Esophagus muscularis mucosa (tissue), 4 donors: ENCODE measurements at regions not wholly inside any gene's neighbourhood (a gene's known extent, or its start where the extent isn't known, plus 50 kb on each side); places are given as distances from the start of the nearest gene placed in this dataset.

Experiments used
- DNase-seq: peaks from one replicate; pipeline ENCODE4 v3.0.0-alpha.2; 2017; ENCODE audit errors: extremely low spot score
- H3K27ac ChIP-seq, 4 donors: fragments of 200-600 bp; sonication (generic); replicated peaks in 1 of 4; 1 replicate in 3 of 4; 2 replicates in 1 of 4; pipeline ENCODE4 v1.5.1; 2016 to 2019; ENCODE audit warnings: mild to moderate bottlenecking in 1 of 4
- H3K27me3 ChIP-seq, 4 donors: fragments of 200-600 bp; sonication (generic); one replicate each; pipeline versions ENCODE4 v1.5.1 to v1.6.0; 2016 to 2019
- H3K36me3 ChIP-seq, 4 donors: fragments of 200-600 bp; sonication (generic); one replicate each; pipeline ENCODE4 v1.5.1; 2016 to 2019
- H3K4me1 ChIP-seq, 4 donors: fragments of 200-600 bp; sonication (generic); one replicate each; pipeline ENCODE4 v1.5.1; 2016 to 2019
- H3K4me3 ChIP-seq, 4 donors: fragments of 200-600 bp; sonication (generic); 1 replicate in 2 of 4; 2 replicates in 2 of 4; pipeline ENCODE4 v1.5.1; 2016 to 2019; ENCODE audit warnings: mild to moderate bottlenecking in 4 of 4, moderate library complexity in 1 of 4
- H3K9me3 ChIP-seq, 4 donors: fragments of 200-600 bp; sonication (generic); 1 replicate in 3 of 4; 2 replicates in 1 of 4; pipeline ENCODE4 v1.5.1; 2016 to 2019
- CTCF ChIP-seq, 3 experiments: fragments of 200-600 bp in 2 of 3; fragments of 450-650 bp in 1 of 3; sonication (generic) in 2 of 3; IDR thresholded peaks; one replicate each; pipeline ENCODE4 v1.5.1; 2017 to 2019; ENCODE audit warnings: antibody characterized with exemption in 3 of 3, mild to moderate bottlenecking in 2 of 3, moderate library complexity in 1 of 3
- EP300 ChIP-seq: sonication (generic); formaldehyde crosslinking; IDR thresholded peaks from one replicate; pipeline ENCODE4 v1.6.1; 2017; ENCODE audit warnings: antibody characterized with exemption
- POLR2A ChIP-seq: fragments of 450-650 bp; IDR thresholded peaks from one replicate; pipeline ENCODE4 v1.6.1; 2017; ENCODE audit warnings: antibody characterized with exemption, moderate library complexity, mild to moderate bottlenecking, low read depth
- POLR2AphosphoS5 ChIP-seq, 2 donors: sonication (generic); formaldehyde crosslinking; IDR thresholded peaks; one replicate each; pipeline ENCODE4 v1.6.1; 2017; ENCODE audit warnings: antibody characterized with exemption in 2 of 2
- WGBS: methylation state at CpG from one replicate; pipeline ENCODE4 v1.1.5; 2018; 5-methylcytosine and 5-hydroxymethylcytosine counted together
- intact Hi-C: fragments of 100-400 bp; cut with DNase I; formaldehyde crosslinking; loops from one replicate; pipeline ENCODE4 v1.15.1; 2023

- H3K27me3 ChIP-seq: no peaks in the 10 kb centered on the region
- no peaks in the 10 kb centered on the region for H3K4me1 ChIP-seq
- no peak overlapping the region for H3K27ac ChIP-seq
- no peak for DNase-seq
- H3K9me3 ChIP-seq: peaks cover 0 to 6% (median 3%) of the 10 kb centered on the region in 4 donors
- TF ChIP-seq POLR2AphosphoS5 (IDR thresholded peaks at IDR 0.05) (no peak), EP300 (no peak), POLR2A (no peak)
- H3K36me3 ChIP-seq: no peaks in the 10 kb centered on the region
- intact Hi-C loops: no loop called here
- 78% methylated on average over 5 of the region's 5 CpGs for WGBS
- H3K4me3 ChIP-seq: no peak overlapping the region
Measured at GRCh38 chr6:44598679-44599078, 211.2 kb downstream of the CDC5L start.

DNA sequence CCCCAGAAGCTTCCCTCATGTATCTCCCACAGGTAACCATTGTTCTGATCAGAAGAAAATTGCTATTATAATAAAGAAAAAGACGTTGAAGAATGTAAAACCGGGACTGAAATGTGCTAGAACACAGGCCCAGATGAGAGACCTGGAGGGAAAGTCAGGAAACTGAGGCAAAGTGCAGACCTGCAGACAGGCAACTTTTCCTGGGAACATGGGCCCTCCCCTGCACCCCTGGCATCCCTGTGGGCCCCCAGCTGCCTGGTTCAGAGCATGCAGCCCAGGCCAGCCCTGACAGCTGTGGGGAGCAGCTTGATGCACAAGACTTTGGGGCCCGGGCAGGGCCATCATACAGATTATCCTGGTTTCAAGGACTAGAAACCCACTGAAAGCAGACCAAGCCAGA is 212.2 kb downstream of the CDC5L start:
- no peaks in the 10 kb centered on the region for H3K36me3 ChIP-seq
- intact Hi-C loops: no loop called here
- no peak for DNase-seq
- no peaks in the 10 kb centered on the region for H3K27me3 ChIP-seq
- TF ChIP-seq CTCF (IDR thresholded peaks at IDR 0.05) (no peak), POLR2A (no peak)
- no peak overlapping the region for H3K27ac ChIP-seq
- 83% methylated on average over 3 of the region's 3 CpGs for WGBS
- H3K4me3 ChIP-seq: no peak overlapping the region
- H3K4me1 ChIP-seq: no peaks in the 10 kb centered on the region
- peaks cover 0 to 6% (median 3%) of the 10 kb centered on the region in 4 donors for H3K9me3 ChIP-seq

- Histone ChIP-seq H3K4me3 (no peak overlapping the region), H3K4me1 (no peaks in the 10 kb centered on the region), H3K27me3 (no peaks in the 10 kb centered on the region), H3K27ac (no peak overlapping the region), H3K36me3 (no peaks in the 10 kb centered on the region), H3K9me3 (no peaks in the 10 kb centered on the region)
- 84% methylated on average over 9 of the region's 9 CpGs for WGBS
- TF ChIP-seq POLR2AphosphoS5 (IDR thresholded peaks at IDR 0.05) (no peak), CTCF (IDR thresholded peaks at IDR 0.05) (no peak), POLR2A (no peak), EP300 (no peak)
- no peak for DNase-seq
- intact Hi-C loops: no loop called here
Measured at GRCh38 chr6:44603044-44603686, 215.7 kb downstream of the CDC5L start.

GRCh38 chr6:44606504-44606903 is 219.0 kb downstream of the CDC5L start:
- TF ChIP-seq POLR2A (no peak), CTCF (IDR thresholded peaks at IDR 0.05) (no peak), EP300 (no peak), POLR2AphosphoS5 (IDR thresholded peaks at IDR 0.05) (no peak)

GRCh38 chr6:44606976-44607375 is 219.5 kb downstream of the CDC5L start:
- TF ChIP-seq POLR2AphosphoS5 (IDR thresholded peaks at IDR 0.05) (no peak), POLR2A (no peak), EP300 (no peak)
- H3K27ac ChIP-seq: no peak overlapping the region
- DNase-seq: no peak
- no peaks in the 10 kb centered on the region for H3K36me3 ChIP-seq
- intact Hi-C loops: no loop called here
- H3K27me3 ChIP-seq: no peaks in the 10 kb centered on the region
- no peaks in the 10 kb centered on the region for H3K9me3 ChIP-seq
- 94% methylated on average over 6 of the region's 6 CpGs for WGBS
- H3K4me1 ChIP-seq: no peaks in the 10 kb centered on the region
- no peak overlapping the region for H3K4me3 ChIP-seq

More at GRCh38 chr6:44606504-44606903, 219.0 kb downstream of the CDC5L start:
- Histone ChIP-seq H3K27me3 (no peaks in the 10 kb centered on the region), H3K4me1 (no peaks in the 10 kb centered on the region), H3K4me3 (no peak overlapping the region), H3K9me3 (no peaks in the 10 kb centered on the region), H3K36me3 (no peaks in the 10 kb centered on the region), H3K27ac (no peak overlapping the region)
- intact Hi-C loops: no loop called here
- 86% methylated on average over 4 of the region's 8 CpGs for WGBS
- no peak for DNase-seq

DNA sequence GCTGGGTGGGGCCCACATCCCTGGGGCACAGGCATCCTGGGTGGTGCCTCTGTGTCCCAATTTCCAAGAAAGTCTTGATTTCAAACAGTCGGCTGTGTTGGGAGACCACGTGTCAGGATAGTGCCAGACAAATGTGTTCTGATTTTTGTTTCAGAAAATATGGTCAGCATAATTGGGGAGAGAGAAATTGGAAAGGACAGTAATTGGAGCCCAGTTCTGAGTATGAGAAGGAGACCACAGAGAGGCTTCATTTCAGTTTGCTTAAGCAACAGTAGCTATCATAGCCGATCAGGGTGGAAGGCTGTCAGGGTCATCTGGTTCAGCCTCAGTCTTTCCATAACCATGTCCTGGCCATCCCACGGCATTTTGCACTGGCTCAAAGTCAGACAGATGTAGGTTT is 220.7 kb downstream of the CDC5L start:
- H3K4me3 ChIP-seq: no peak overlapping the region
- no peak for DNase-seq
- 75% methylated on average over 4 of the region's 4 CpGs for WGBS
- H3K9me3 ChIP-seq: no peaks in the 10 kb centered on the region
- no peaks in the 10 kb centered on the region for H3K27me3 ChIP-seq
- no peak for TF ChIP-seq CTCF (IDR thresholded peaks at IDR 0.05)
- TF ChIP-seq POLR2AphosphoS5 (IDR thresholded peaks at IDR 0.05): no peak
- TF ChIP-seq EP300: no peak
- TF ChIP-seq POLR2A: no peak
- H3K4me1 ChIP-seq: no peaks in the 10 kb centered on the region
- no peaks in the 10 kb centered on the region for H3K36me3 ChIP-seq
- intact Hi-C loops: no loop called here
- H3K27ac ChIP-seq: no peak overlapping the region
